GM12891 (cell line): ENCODE measurements at regions not wholly inside any gene's neighbourhood (a gene's known extent, or its start where the extent isn't known, plus 50 kb on each side); places are given as distances from the start of the nearest gene placed in this dataset.

Experiments used
- PAX5 ChIP-seq: IDR thresholded peaks from 2 replicates; pipeline ENCODE4 v1.6.1; 2011; ENCODE audit warnings: low read length, moderate library complexity, mild to moderate bottlenecking; ENCODE audit not compliant: insufficient read depth, severe bottlenecking
- POLR2A ChIP-seq: IDR thresholded peaks from 2 replicates; pipeline ENCODE4 v1.6.1; 2011; ENCODE audit warnings: low read depth, low read length, control low read depth
- TAF1 ChIP-seq: IDR thresholded peaks from 2 replicates; pipeline ENCODE4 v1.6.1; 2011; ENCODE audit warnings: low read depth, low read length, control low read depth

DNA sequence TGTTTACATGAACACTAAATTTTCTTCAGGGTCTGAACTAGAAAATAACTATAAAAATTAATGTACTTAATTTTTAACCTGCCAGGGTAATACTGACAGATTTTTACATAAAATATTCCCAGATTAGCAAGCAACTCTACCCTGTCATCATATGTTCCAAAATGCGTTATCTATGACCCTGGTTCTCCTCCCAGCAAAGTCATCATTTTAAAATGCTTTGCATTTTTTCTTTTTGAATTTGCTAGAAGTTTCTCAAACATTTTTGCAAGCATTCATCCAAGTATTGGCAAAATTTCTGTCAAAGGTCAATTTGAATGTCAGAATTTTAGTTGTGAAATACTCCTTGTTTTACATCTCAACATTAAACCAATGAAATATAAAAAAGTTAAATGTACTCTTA, 144.5 kb upstream of the FTMT start:
- TF ChIP-seq TAF1 = no peak
- TF ChIP-seq POLR2A = no peak
- no peak for TF ChIP-seq PAX5
